Urinary bladder (tissue), 3 donors: ENCODE measurements at regions not wholly inside any gene's neighbourhood (a gene's known extent, or its start where the extent isn't known, plus 50 kb on each side); places are given as distances from the start of the nearest gene placed in this dataset.

Source experiments
- DNase-seq: peaks from one replicate; pipeline ENCODE4 v3.0.0-alpha.2; 2015; ENCODE audit errors: extremely low spot score
- H3K27ac ChIP-seq: one replicate; pipeline ENCODE4 v1.5.1; 2013; ENCODE audit warnings: low read depth, mild to moderate bottlenecking, moderate library complexity
- H3K36me3 ChIP-seq: one replicate; pipeline ENCODE4 v1.6.1; 2013; ENCODE audit warnings: mild to moderate bottlenecking, moderate library complexity; ENCODE audit not compliant: insufficient read depth
- H3K4me1 ChIP-seq: one replicate; pipeline ENCODE4 v1.6.1; 2013; ENCODE audit warnings: mild to moderate bottlenecking, moderate library complexity; ENCODE audit not compliant: insufficient read depth
- H3K4me3 ChIP-seq: one replicate; pipeline ENCODE4 v1.5.1; 2013; ENCODE audit warnings: low read depth, low read length
- WGBS: extraction: QIAGEN DNeasy Blood & Tissue Kit; methylation state at CpG from one replicate; pipeline ENCODE4 v1.1.7; 2013; 5-methylcytosine and 5-hydroxymethylcytosine counted together
- donor health status: healthy with polysubstance abuse.
- donor health status: healthy.

- H3K36me3 ChIP-seq = no peaks in the 10 kb centered on the region
- DNase-seq = no peak
- H3K4me3 ChIP-seq = no peak overlapping the region
- no peaks in the 10 kb centered on the region for H3K4me1 ChIP-seq
- WGBS = 92% methylated on average over 7 of the region's 7 CpGs
- H3K27ac ChIP-seq = no peak overlapping the region
Measured at GRCh38 chr4:111633663-111634266, 511.5 kb upstream of the FAM241A start.

- WGBS = 76% methylated on average over 1 of the region's 1 CpG
- H3K36me3 ChIP-seq = no peaks in the 10 kb centered on the region
- no peak overlapping the region for H3K4me3 ChIP-seq
- no peak overlapping the region for H3K27ac ChIP-seq
- H3K4me1 ChIP-seq = no peaks in the 10 kb centered on the region
- DNase-seq = no peak
Measured at GRCh38 chr4:111635646-111636045, 509.6 kb upstream of the FAM241A start.

DNA sequence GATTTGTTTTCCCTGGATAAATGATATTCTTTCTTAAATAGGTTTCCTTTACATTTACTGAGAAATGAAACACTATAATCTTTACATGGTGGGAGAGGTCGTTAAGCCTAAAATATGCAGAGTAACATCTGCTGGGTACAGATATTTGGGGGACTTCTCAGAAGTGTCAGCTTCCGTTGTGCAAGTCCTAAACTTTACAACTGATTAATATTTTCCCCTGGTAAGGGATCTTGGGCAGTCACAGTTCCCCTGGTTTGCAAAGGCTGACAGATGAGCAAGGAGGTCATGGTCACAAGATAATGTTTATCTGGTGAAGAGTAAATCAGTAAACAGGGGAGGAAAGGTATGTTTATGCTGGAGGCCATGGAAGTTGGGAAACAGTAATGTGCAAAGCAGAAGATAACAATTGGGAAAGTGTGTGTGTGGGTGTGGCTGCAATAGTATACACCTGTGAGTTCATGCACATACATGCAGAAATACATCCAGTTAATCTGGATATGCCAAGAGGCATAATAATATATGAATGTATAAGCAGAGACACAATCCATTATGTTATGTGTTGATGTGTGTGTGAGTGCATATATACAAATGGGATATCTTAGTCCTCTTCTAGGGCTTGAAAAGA lies 508.2 kb upstream of the FAM241A start:
- 54% methylated on average over 2 of the region's 2 CpGs for WGBS
- no peak for DNase-seq
- Histone ChIP-seq H3K27ac (no peak overlapping the region), H3K4me1 (no peaks in the 10 kb centered on the region), H3K4me3 (no peak overlapping the region), H3K36me3 (no peaks in the 10 kb centered on the region)

- Histone ChIP-seq H3K36me3 (no peaks in the 10 kb centered on the region), H3K4me1 (no peaks in the 10 kb centered on the region), H3K4me3 (no peak overlapping the region), H3K27ac (no peak overlapping the region)
- no peak for DNase-seq
- 53% methylated on average over 3 of the region's 3 CpGs for WGBS
Measured at GRCh38 chr4:111639120-111639690, 506.0 kb upstream of the FAM241A start.

GRCh38 chr4:111639876-111640275 lies 505.4 kb upstream of the FAM241A start:
- Histone ChIP-seq H3K27ac (no peak overlapping the region), H3K4me3 (no peak overlapping the region), H3K36me3 (no peaks in the 10 kb centered on the region), H3K4me1 (no peaks in the 10 kb centered on the region)
- 31% methylated on average over 6 of the region's 6 CpGs for WGBS
- DNase-seq = no peak

DNA sequence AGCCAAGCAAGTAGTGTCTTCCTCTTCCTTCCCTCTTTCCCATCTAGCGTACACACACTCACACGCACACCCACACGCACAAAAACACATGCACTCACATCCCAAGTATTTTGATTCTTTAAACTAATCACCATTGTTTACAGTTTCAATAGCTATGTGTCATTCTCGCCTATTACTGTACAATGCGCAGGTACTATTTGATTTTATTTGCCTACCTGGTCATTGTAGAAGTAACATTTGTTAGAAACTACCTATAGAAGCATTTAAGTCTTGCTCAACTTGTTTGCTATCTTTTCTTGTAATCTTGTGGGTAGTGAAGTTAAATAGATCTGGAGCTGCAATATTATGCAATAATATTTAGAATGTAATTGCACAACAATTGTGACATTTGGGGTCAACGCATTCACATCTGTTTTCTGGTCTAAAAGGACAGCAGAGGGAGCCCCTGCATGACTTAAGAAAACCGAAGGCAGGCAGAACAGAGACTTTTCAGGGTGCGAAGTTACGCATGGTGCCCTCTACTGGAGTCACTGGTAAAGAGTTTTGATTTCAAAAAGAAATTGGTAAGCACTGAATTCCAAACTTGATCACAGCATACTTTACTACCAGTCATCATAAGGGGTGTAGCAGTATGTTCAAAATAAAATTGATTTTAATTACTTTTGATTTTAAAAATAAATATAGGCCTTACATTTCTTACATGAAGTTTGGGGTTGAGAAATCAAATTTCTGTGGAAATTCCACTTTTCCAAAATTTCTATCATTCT lies 503.3 kb upstream of the FAM241A start:
- no peak overlapping the region for H3K4me3 ChIP-seq
- WGBS = 43% methylated on average over 9 of the region's 9 CpGs
- DNase-seq = peak; percentile 83
- H3K4me1 ChIP-seq = no peaks in the 10 kb centered on the region
- H3K36me3 ChIP-seq = no peaks in the 10 kb centered on the region
- no peak overlapping the region for H3K27ac ChIP-seq

DNA sequence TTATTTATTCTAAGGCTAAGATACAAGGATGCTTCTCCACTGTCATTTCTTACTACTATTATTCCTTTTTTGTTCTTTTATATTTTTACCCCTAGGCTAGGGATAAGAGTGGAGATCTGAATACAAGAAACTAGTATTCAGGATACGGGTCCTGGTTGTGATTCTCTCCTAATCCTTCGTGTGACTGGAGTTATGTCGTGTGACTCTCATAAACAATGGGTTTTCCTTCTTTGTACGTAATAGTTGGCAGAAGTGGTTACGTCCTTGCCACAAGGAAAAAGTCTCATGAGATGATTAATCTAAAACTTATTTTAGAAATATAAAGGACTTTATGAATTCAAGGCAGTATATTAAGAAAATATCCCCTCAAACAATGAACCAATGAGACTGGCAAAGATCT lies 497.2 kb upstream of the FAM241A start:
- no peak for DNase-seq
- Histone ChIP-seq H3K27ac (no peak overlapping the region), H3K4me1 (no peaks in the 10 kb centered on the region), H3K36me3 (no peaks in the 10 kb centered on the region), H3K4me3 (no peak overlapping the region)
- 84% methylated on average over 5 of the region's 5 CpGs for WGBS

GRCh38 chr4:111649308-111649707 lies 495.9 kb upstream of the FAM241A start:
- Histone ChIP-seq H3K27ac (no peak overlapping the region), H3K4me3 (no peak overlapping the region), H3K36me3 (no peaks in the 10 kb centered on the region), H3K4me1 (no peaks in the 10 kb centered on the region)
- WGBS = 67% methylated on average over 3 of the region's 3 CpGs
- no peak for DNase-seq

DNA sequence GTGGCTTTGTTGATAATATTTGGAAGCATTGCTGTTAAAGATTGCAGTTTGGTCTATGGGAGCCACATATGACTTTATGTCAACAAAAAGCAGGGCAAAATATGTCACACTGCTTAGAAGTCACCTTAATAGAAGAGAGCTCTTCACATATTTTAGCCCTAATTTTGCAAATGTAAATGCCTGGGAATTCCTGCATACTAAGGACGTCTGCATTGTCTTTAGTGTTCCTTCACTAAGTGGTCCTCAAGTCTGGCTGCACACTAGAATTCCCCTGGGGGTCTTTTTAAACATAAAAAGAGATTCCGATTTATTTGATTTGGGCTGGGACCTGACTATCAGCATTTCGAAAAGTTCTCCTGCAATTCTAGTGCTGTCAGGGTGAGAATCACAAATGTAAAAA lies 495.1 kb upstream of the FAM241A start:
- Histone ChIP-seq H3K36me3 (no peaks in the 10 kb centered on the region), H3K27ac (no peak overlapping the region), H3K4me3 (no peak overlapping the region), H3K4me1 (no peaks in the 10 kb centered on the region)
- DNase-seq = no peak
- 84% methylated on average over 3 of the region's 3 CpGs for WGBS

DNA sequence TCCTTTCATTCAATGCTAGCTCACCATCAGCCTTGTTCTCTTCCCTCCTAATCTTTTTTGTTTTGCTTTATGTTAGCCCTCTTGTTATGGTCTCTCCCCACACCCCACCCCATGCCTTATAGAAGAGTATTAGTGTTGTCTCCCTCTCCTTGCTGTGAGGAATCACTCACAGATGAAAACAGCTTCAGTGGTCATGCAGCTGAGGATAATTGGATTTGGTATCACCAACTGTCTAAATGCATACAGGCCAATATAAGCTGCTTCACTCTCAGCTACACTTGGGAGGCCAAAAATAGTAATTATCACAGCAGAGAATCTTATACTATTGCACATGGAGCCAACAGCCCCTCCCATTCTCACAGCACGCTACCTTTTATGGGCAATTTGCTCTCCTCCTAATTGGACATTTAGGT lies 494.6 kb upstream of the FAM241A start:
- Histone ChIP-seq H3K27ac (no peak overlapping the region), H3K4me3 (no peak overlapping the region), H3K36me3 (no peaks in the 10 kb centered on the region), H3K4me1 (no peaks in the 10 kb centered on the region)
- WGBS = 82% methylated on average over 1 of the region's 1 CpG
- no peak for DNase-seq

DNA sequence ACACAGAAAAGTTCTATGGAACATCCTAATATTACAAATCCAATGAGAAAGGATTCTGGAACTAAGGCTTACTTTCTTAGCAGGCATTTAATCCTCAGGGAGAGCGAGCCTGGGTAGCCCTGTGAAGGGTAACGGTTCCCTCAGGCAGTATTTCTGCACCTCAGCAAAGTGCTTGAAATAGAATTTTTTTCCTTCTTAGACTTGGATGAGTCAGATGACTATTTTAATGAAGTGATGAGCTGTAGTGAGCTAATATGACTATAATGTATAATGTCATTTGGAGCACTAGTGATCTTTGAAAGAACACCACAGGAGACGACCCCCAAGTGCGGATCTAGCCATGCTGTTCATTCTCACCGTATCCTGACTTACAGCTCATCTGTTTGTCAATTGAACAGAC lies 493.0 kb upstream of the FAM241A start:
- Histone ChIP-seq H3K27ac (no peak overlapping the region), H3K36me3 (no peaks in the 10 kb centered on the region), H3K4me1 (no peaks in the 10 kb centered on the region), H3K4me3 (no peak overlapping the region)
- no peak for DNase-seq
- WGBS = 70% methylated on average over 5 of the region's 5 CpGs

- no peak for DNase-seq
- Histone ChIP-seq H3K4me1 (no peaks in the 10 kb centered on the region), H3K36me3 (no peaks in the 10 kb centered on the region), H3K4me3 (no peak overlapping the region), H3K27ac (no peak overlapping the region)
- WGBS = 93% methylated on average over 2 of the region's 2 CpGs
Measured at GRCh38 chr4:111652986-111653385, 492.3 kb upstream of the FAM241A start.

DNA sequence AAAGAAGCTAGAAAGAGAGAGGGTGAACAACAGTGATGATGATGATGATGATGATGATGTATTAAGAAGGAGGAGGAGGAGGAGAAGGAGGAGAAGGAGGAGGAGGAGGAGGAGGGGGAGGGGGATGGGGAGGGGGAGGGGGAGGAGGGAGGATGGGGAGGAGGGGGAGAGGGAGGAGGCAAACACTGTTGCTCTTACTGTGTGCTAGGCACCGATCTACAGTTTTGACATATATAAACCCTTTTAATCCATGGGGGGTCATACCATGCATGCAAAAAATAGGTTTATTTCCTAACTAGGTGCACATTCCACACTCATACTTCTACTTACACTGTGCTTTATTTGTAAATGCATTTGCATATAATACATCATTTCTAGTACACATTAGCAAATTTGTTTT lies 482.8 kb upstream of the FAM241A start:
- Histone ChIP-seq H3K27ac (no peak overlapping the region), H3K36me3 (no peaks in the 10 kb centered on the region), H3K4me3 (no peak overlapping the region), H3K4me1 (no peaks in the 10 kb centered on the region)
- no peak for DNase-seq
- 47% methylated on average over 1 of the region's 1 CpG for WGBS
